SW480 (cell line): ENCODE measurements at regions not wholly inside any gene's neighbourhood (a gene's known extent, or its start where the extent isn't known, plus 50 kb on each side); places are given as distances from the start of the nearest gene placed in this dataset.

Experiments
- DNase-seq: peaks from one replicate; pipeline ENCODE4 v3.0.0-alpha.2; 2016; ENCODE audit warnings: low spot score

- DNase-seq, result no peak
Measured at GRCh38 chr1:13922466-13923110, 222.6 kb downstream of the PRDM2 start.

GRCh38 chr1:13926556-13926955 lies 226.6 kb downstream of the PRDM2 start:
- no peak for DNase-seq

- DNase-seq, result no peak
Measured at GRCh38 chr1:13927736-13928135, 227.7 kb downstream of the PRDM2 start.

GRCh38 chr1:13929313-13929712 lies 229.3 kb downstream of the PRDM2 start:
- no peak for DNase-seq

GRCh38 chr1:13930151-13930550 lies 230.2 kb downstream of the PRDM2 start:
- peak; percentile 42 for DNase-seq

- DNase-seq, result no peak
Measured at GRCh38 chr1:13931226-13931625, 231.2 kb downstream of the PRDM2 start.

GRCh38 chr1:13935336-13935735 lies 235.3 kb downstream of the PRDM2 start:
- no peak for DNase-seq

- no peak for DNase-seq
Measured at GRCh38 chr1:13941315-13941714, 241.3 kb downstream of the PRDM2 start.

GRCh38 chr1:13943055-13943454 lies 243.1 kb downstream of the PRDM2 start:
- no peak for DNase-seq

- DNase-seq, result no peak
Measured at GRCh38 chr1:13945856-13946255, 245.9 kb downstream of the PRDM2 start.

GRCh38 chr1:13947658-13948057 lies 247.7 kb downstream of the PRDM2 start:
- DNase-seq, result no peak

GRCh38 chr1:13948396-13948795 lies 248.4 kb downstream of the PRDM2 start:
- DNase-seq, result no peak

GRCh38 chr1:13948888-13949391 lies 249.0 kb downstream of the PRDM2 start:
- no peak for DNase-seq

- no peak for DNase-seq
Measured at GRCh38 chr1:13949546-13949945, 249.6 kb downstream of the PRDM2 start.

- no peak for DNase-seq
Measured at GRCh38 chr1:13950637-13951036, 250.6 kb downstream of the PRDM2 start.

- DNase-seq, result no peak
Measured at GRCh38 chr1:13951793-13952751, 252.1 kb downstream of the PRDM2 start.

- DNase-seq, result no peak
Measured at GRCh38 chr1:13952985-13953384, 253.0 kb downstream of the PRDM2 start.

- DNase-seq, result no peak
Measured at GRCh38 chr1:13956393-13956792, 256.4 kb downstream of the PRDM2 start.

- DNase-seq, result peak; percentile 42
Measured at GRCh38 chr1:13960375-13960987, 260.5 kb downstream of the PRDM2 start.

- DNase-seq, result no peak
Measured at GRCh38 chr1:13964768-13965167, 264.8 kb downstream of the PRDM2 start.

GRCh38 chr1:13965770-13966398 lies 265.9 kb downstream of the PRDM2 start:
- peak; percentile 63 for DNase-seq

- no peak for DNase-seq
Measured at GRCh38 chr1:13967707-13968106, 267.7 kb downstream of the PRDM2 start.
